Stimulated activated CD4-positive, alpha-beta T cell treated with anti-CD3 and anti-CD28 coated beads, Interleukin-2, amount 100 ng/mL, for 4 hours (primary cell): ENCODE measurements at regions not wholly inside any gene's neighbourhood (a gene's known extent, or its start where the extent isn't known, plus 50 kb on each side); places are given as distances from the start of the nearest gene placed in this dataset.

ENCODE experiments used
- DNase-seq: peaks from one replicate; pipeline ENCODE4 v3.0.0-alpha.2; 2020; ENCODE audit warnings: low read depth

GRCh38 chr3:70120357-70120966 is 120.9 kb downstream of the SAMMSON start:
- DNase-seq, result peak; percentile 16

- no peak for DNase-seq
Measured at GRCh38 chr3:70127192-70127591, 127.7 kb downstream of the SAMMSON start.

GRCh38 chr3:70137366-70137765 is 137.8 kb downstream of the SAMMSON start:
- DNase-seq, result no peak

- no peak for DNase-seq
Measured at GRCh38 chr3:70138606-70139005, 139.1 kb downstream of the SAMMSON start.
